Mesothelial cell of epicardium (in vitro differentiated cells): ENCODE measurements at regions not wholly inside any gene's neighbourhood (a gene's known extent, or its start where the extent isn't known, plus 50 kb on each side); places are given as distances from the start of the nearest gene placed in this dataset.

Source experiments
- DNase-seq, 2 experiments: peaks; one replicate each; pipeline ENCODE4 v3.0.0; 2021; ENCODE audit warnings: low spot score in 2 of 2; ENCODE audit not compliant: unreplicated experiment in 2 of 2
- H3K27ac Mint-ChIP-seq: 2 replicates; pipeline ENCODE4 v1.8.0; 2021; ENCODE audit warnings: mixed read lengths
- H3K27me3 Mint-ChIP-seq: 2 replicates; pipeline ENCODE4 v1.8.0; 2021; ENCODE audit warnings: low read depth, mixed read lengths
- H3K36me3 Mint-ChIP-seq: 2 replicates; pipeline ENCODE4 v1.8.0; 2021; ENCODE audit warnings: mixed read lengths
- H3K4me1 Mint-ChIP-seq: 2 replicates; pipeline ENCODE4 v1.8.0; 2021; ENCODE audit warnings: mixed read lengths
- H3K4me3 Mint-ChIP-seq: 2 replicates; pipeline ENCODE4 v1.8.0; 2021; ENCODE audit warnings: mild to moderate bottlenecking, moderate library complexity, mixed read lengths
- H3K9me3 Mint-ChIP-seq: 2 replicates; pipeline ENCODE4 v1.8.0; 2021; ENCODE audit warnings: mixed read lengths
- CTCF ChIP-seq: fragments of 200-600 bp; sonication (generic); IDR thresholded peaks from one replicate; pipeline ENCODE4 v1.5.0; 2021; ENCODE audit warnings: antibody characterized with exemption; ENCODE audit not compliant: unreplicated experiment

- no peak for TF ChIP-seq CTCF
- Mint-ChIP-seq H3K27me3 (no peaks in the 10 kb centered on the region), H3K9me3 (no peaks in the 10 kb centered on the region), H3K4me3 (no peak overlapping the region), H3K27ac (no peak overlapping the region), H3K36me3 (no peaks in the 10 kb centered on the region), H3K4me1 (peaks cover 9% of the 10 kb centered on the region)
- DNase-seq, result no peak
These were observed 327.3 kb downstream of the INHBA start for GRCh38 chr7:41375582-41375981.

- Mint-ChIP-seq H3K9me3 (no peaks in the 10 kb centered on the region), H3K27ac (no peak overlapping the region), H3K4me3 (no peak overlapping the region), H3K36me3 (no peaks in the 10 kb centered on the region), H3K27me3 (no peaks in the 10 kb centered on the region), H3K4me1 (peaks cover 9% of the 10 kb centered on the region)
- no peak for TF ChIP-seq CTCF
- DNase-seq, result no peak
These were observed 328.6 kb downstream of the INHBA start for GRCh38 chr7:41374150-41374848.

DNA sequence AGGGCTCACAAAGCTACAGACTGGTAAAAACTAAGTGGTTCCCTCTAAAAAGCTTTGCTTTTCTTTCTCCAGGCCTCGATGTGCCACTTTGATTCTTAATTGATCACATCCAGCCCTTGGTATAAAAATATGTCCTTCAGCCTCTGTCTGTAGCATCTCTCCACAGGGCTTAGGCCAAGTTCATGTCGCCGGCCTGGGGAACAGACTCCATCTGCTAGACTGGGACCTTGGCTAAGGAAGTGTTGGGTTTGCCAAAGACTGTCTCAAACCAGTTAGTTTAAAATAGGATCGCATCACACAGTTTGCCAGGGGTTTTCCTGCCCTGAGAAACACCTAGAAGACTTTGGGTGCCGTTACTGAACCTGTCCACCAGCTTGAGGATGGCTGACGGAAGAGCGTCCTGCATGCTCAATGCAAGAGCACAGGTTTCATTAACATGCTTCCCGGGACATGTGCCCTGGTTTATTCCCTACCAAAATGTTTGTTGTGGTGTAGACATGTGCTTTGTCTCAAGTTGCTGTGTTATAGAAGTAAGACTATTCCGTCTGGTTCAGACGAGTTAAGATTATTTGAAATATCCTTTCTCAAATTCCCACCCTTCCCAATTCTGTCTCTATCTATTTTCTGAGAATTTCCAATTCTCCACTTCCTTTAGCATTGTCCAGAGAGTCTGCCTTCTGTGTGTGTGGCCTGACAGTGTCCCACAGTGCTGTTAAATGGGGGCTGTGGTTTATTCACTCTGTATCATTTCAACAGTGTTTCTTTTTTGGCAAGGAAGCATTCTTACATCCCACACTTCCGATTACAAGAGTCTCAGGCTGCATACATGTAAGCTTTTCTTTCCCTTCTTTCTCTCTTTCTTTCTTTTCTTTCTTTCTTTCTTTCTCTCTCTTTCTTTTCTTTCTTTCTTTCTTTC, 334.7 kb downstream of the INHBA start:
- H3K4me1 Mint-ChIP-seq, result no peaks in the 10 kb centered on the region
- no peak for TF ChIP-seq CTCF
- H3K9me3 Mint-ChIP-seq, result peaks cover 13% of the 10 kb centered on the region
- no peaks in the 10 kb centered on the region for H3K27me3 Mint-ChIP-seq
- DNase-seq, result no peak
- no peak overlapping the region for H3K4me3 Mint-ChIP-seq
- H3K27ac Mint-ChIP-seq, result no peak overlapping the region
- no peaks in the 10 kb centered on the region for H3K36me3 Mint-ChIP-seq

DNA sequence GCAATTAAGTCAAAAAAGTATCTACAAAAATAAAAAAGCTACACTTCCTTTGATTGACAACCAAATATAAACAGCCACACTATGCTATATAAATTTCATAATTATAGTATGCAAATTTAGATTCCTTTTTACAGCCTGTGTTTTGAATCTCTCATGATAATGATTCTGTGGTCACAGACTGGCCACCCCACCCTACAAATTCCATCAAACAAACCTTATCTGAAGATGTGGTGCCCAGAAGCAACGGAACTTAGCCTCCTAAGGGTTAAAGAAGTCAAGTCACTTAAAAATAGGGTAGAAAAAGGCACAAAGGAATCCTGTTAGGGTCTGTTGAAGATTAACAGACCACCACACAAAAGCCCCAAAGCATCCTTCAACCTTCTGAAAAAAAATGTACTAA, 351.8 kb downstream of the INHBA start:
- Mint-ChIP-seq H3K4me1 (no peaks in the 10 kb centered on the region), H3K27me3 (no peaks in the 10 kb centered on the region), H3K4me3 (no peak overlapping the region), H3K9me3 (peaks cover 4% of the 10 kb centered on the region), H3K27ac (no peak overlapping the region), H3K36me3 (no peaks in the 10 kb centered on the region)
- no peak for TF ChIP-seq CTCF
- DNase-seq, result no peak

DNA sequence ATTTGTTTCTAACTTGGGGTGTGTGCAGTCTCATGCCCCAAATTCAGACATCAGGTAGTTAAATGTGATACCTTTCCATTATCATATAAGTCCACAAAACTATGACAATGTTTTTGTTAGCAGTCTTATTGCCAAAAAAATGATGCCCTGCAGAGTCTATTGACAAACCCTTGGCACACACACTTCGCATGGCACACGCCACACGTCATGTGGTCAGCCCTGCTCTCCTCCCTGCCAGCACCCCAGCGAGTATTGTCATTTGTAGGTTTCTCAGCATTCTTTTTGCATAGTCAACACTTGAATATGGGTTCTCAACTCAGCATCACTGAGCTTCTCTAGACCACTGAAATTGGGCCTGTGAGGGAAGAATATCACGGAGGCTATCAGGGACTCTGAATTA, 356.0 kb downstream of the INHBA start:
- DNase-seq, result no peak
- H3K27ac Mint-ChIP-seq, result no peak overlapping the region
- no peak for TF ChIP-seq CTCF
- H3K4me3 Mint-ChIP-seq, result no peak overlapping the region
- H3K36me3 Mint-ChIP-seq, result no peaks in the 10 kb centered on the region
- H3K9me3 Mint-ChIP-seq, result no peaks in the 10 kb centered on the region
- H3K27me3 Mint-ChIP-seq, result no peaks in the 10 kb centered on the region
- no peaks in the 10 kb centered on the region for H3K4me1 Mint-ChIP-seq
